Neural cell (in vitro differentiated cells): ENCODE measurements at regions not wholly inside any gene's neighbourhood (a gene's known extent, or its start where the extent isn't known, plus 50 kb on each side); places are given as distances from the start of the nearest gene placed in this dataset.

ENCODE experiments used
- EZH2 ChIP-seq: fragments of 200-600, 300-800 bp; shearing (Covaris generic), sonication (generic); IDR thresholded peaks from 2 replicates; pipeline ENCODE4 v1.6.1; 2014; ENCODE audit warnings: antibody characterized with exemption, low read length, borderline replicate concordance, mild to moderate bottlenecking; ENCODE audit not compliant: insufficient read depth, poor library complexity, severe bottlenecking
- MXI1 ChIP-seq: fragments of 450-650 bp; conservative IDR thresholded peaks from 2 replicates; pipeline ENCODE4 v1.6.1; 2014; ENCODE audit warnings: antibody characterized with exemption, mild to moderate bottlenecking; ENCODE audit not compliant: poor library complexity, severe bottlenecking

GRCh38 chr7:46885167-46885566 is 696.7 kb downstream of the TNS3 start:
- TF ChIP-seq EZH2 (no peak), MXI1 (no peak)
